ENCODE measurements at regions not wholly inside any gene's neighbourhood (a gene's known extent, or its start where the extent isn't known, plus 50 kb on each side); places are given as distances from the start of the nearest gene placed in this dataset.

DNA sequence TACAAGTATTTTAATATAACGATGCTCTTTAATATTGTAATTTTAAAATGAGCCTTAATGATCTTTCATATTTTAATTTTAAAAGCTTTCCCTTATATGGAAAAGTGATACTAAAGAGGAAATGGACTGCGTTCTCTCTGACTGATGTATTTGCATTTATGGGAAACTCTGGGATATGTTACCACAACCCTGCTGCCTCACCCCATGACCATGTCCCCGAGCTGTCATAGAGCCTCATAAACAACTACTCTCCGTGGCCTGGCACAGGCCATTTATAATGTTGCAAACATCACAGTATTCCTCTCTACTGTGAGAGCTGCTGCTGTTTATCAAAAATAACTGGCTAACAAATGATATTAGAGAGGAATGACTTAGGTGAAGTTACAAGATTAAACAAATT, 75.8 kb upstream of the SEC11C start:
- TF ChIP-seq, protein P1, sequence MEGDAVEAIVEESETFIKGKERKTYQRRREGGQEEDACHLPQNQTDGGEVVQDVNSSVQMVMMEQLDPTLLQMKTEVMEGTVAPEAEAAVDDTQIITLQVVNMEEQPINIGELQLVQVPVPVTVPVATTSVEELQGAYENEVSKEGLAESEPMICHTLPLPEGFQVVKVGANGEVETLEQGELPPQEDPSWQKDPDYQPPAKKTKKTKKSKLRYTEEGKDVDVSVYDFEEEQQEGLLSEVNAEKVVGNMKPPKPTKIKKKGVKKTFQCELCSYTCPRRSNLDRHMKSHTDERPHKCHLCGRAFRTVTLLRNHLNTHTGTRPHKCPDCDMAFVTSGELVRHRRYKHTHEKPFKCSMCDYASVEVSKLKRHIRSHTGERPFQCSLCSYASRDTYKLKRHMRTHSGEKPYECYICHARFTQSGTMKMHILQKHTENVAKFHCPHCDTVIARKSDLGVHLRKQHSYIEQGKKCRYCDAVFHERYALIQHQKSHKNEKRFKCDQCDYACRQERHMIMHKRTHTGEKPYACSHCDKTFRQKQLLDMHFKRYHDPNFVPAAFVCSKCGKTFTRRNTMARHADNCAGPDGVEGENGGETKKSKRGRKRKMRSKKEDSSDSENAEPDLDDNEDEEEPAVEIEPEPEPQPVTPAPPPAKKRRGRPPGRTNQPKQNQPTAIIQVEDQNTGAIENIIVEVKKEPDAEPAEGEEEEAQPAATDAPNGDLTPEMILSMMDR (IDR thresholded peaks at IDR 0.05; ENCODE audit: control extremely low read depth in 1 of 3, insufficient read depth in 1 of 3, low read depth in 1 of 3, low read length in 3 of 3): no peak
- TF ChIP-seq POLR2A (IDR thresholded peaks at IDR 0.05; ENCODE audit: control extremely low read depth in 1 of 2, low read depth in 2 of 2, low read length in 2 of 2) (no peak), RAD21 (IDR thresholded peaks at IDR 0.05 in 1 of 2, conservative IDR thresholded peaks at IDR 0.05 in 1 of 2; ENCODE audit: low read depth in 2 of 2, low read length in 2 of 2) (no peak), TBP (IDR thresholded peaks at IDR 0.05; ENCODE audit: low read depth, low read length) (no peak), EZH2 (IDR thresholded peaks at IDR 0.05; ENCODE audit: low read depth, low read length, severe bottlenecking) (no peak)
